HL-60 (cell line): ENCODE measurements at regions not wholly inside any gene's neighbourhood (a gene's known extent, or its start where the extent isn't known, plus 50 kb on each side); places are given as distances from the start of the nearest gene placed in this dataset.

ENCODE experiments used
- TF ChIP-seq, protein P1 (sequence below): IDR thresholded peaks from one replicate; pipeline ENCODE4 v1.5.1; 2011; ENCODE audit warnings: low read length, control low read depth, inconsistent platforms; ENCODE audit not compliant: insufficient read depth
- TF ChIP-seq, protein P2 (sequence below): IDR thresholded peaks from 2 replicates; pipeline ENCODE4 v1.6.1; 2012; ENCODE audit warnings: low read depth; ENCODE audit not compliant: insufficient replicate concordance

DNA sequence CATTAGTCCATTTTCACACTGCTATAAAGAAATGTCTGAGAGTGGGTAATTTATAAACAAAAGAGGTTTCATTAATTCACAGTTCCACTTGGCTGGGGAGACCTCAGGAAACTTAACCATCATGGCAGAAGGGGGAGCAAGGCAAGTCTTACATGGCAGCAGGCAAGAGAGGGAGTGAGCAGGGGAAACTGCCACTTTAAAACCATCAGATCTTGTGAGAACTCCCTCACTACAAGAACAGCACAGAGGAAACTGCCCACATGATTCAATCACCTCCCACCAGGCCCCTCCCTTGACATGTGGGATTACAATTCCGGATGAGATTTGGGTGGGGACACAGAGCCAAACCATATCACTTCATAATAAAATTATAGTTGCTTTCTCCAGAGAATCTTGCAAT, 365.5 kb upstream of the ID2 start:
- TF ChIP-seq, protein P1, sequence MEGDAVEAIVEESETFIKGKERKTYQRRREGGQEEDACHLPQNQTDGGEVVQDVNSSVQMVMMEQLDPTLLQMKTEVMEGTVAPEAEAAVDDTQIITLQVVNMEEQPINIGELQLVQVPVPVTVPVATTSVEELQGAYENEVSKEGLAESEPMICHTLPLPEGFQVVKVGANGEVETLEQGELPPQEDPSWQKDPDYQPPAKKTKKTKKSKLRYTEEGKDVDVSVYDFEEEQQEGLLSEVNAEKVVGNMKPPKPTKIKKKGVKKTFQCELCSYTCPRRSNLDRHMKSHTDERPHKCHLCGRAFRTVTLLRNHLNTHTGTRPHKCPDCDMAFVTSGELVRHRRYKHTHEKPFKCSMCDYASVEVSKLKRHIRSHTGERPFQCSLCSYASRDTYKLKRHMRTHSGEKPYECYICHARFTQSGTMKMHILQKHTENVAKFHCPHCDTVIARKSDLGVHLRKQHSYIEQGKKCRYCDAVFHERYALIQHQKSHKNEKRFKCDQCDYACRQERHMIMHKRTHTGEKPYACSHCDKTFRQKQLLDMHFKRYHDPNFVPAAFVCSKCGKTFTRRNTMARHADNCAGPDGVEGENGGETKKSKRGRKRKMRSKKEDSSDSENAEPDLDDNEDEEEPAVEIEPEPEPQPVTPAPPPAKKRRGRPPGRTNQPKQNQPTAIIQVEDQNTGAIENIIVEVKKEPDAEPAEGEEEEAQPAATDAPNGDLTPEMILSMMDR: no peak
- TF ChIP-seq, protein P2, sequence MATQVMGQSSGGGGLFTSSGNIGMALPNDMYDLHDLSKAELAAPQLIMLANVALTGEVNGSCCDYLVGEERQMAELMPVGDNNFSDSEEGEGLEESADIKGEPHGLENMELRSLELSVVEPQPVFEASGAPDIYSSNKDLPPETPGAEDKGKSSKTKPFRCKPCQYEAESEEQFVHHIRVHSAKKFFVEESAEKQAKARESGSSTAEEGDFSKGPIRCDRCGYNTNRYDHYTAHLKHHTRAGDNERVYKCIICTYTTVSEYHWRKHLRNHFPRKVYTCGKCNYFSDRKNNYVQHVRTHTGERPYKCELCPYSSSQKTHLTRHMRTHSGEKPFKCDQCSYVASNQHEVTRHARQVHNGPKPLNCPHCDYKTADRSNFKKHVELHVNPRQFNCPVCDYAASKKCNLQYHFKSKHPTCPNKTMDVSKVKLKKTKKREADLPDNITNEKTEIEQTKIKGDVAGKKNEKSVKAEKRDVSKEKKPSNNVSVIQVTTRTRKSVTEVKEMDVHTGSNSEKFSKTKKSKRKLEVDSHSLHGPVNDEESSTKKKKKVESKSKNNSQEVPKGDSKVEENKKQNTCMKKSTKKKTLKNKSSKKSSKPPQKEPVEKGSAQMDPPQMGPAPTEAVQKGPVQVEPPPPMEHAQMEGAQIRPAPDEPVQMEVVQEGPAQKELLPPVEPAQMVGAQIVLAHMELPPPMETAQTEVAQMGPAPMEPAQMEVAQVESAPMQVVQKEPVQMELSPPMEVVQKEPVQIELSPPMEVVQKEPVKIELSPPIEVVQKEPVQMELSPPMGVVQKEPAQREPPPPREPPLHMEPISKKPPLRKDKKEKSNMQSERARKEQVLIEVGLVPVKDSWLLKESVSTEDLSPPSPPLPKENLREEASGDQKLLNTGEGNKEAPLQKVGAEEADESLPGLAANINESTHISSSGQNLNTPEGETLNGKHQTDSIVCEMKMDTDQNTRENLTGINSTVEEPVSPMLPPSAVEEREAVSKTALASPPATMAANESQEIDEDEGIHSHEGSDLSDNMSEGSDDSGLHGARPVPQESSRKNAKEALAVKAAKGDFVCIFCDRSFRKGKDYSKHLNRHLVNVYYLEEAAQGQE: no peak
